AG04449 (cell line): ENCODE measurements at regions not wholly inside any gene's neighbourhood (a gene's known extent, or its start where the extent isn't known, plus 50 kb on each side); places are given as distances from the start of the nearest gene placed in this dataset.

Source experiments
- CTCF ChIA-PET: fragments of 350-600 bp; formaldehyde crosslinking; extraction: SDS; loops from one replicate; lab custom pipeline; 2021; ENCODE audit warnings: antibody characterized with exemption; lab: Yijun Ruan, JAX
- POLR2A ChIA-PET: fragments of 400-600, 350-600 bp; formaldehyde crosslinking; extraction: SDS; loops from one replicate; lab custom pipeline; 2020; ENCODE audit warnings: antibody characterized with exemption, inconsistent platforms; lab: Yijun Ruan, JAX
- DNase-seq: peaks from one replicate; pipeline ENCODE4 v3.0.0-alpha.2; 2010; ENCODE audit warnings: low read depth, low spot score
- H3K4me3 ChIP-seq: 2 replicates; pipeline ENCODE4 v1.5.1; 2011; ENCODE audit warnings: low read depth, mild to moderate bottlenecking, control low read depth, low read length
- TF ChIP-seq, protein P1 (sequence below): IDR thresholded peaks from one replicate; pipeline ENCODE4 v1.5.1; 2011; ENCODE audit warnings: mild to moderate bottlenecking, moderate library complexity, low read length, control low read depth, inconsistent platforms; ENCODE audit not compliant: insufficient read depth; ENCODE audit errors: missing control alignments

DNA sequence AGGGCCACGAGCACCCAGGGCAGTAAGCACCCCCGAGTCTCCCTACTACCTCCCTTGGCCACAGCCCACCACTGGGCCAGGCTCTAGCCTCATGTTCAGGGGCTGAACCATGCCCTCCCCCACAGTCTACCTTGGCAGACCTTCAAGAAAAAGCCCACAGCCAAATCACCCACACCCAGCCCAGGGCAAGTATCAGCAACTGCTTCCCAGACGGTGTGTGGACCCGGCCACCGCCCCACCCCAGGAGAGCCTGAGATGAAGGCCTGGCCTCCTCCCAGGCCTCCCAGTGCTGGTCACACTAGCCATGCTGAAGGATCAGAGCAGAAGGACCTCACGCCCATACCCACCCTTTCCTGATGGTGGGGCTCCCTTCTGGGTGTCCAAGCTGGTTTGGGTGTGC, 92.0 kb upstream of the LINGO1 start:
- no peak overlapping the region for H3K4me3 ChIP-seq
- ChIA-PET CTCF (no interaction called here), POLR2A (no interaction called here)
- no peak for DNase-seq
- TF ChIP-seq, protein P1, sequence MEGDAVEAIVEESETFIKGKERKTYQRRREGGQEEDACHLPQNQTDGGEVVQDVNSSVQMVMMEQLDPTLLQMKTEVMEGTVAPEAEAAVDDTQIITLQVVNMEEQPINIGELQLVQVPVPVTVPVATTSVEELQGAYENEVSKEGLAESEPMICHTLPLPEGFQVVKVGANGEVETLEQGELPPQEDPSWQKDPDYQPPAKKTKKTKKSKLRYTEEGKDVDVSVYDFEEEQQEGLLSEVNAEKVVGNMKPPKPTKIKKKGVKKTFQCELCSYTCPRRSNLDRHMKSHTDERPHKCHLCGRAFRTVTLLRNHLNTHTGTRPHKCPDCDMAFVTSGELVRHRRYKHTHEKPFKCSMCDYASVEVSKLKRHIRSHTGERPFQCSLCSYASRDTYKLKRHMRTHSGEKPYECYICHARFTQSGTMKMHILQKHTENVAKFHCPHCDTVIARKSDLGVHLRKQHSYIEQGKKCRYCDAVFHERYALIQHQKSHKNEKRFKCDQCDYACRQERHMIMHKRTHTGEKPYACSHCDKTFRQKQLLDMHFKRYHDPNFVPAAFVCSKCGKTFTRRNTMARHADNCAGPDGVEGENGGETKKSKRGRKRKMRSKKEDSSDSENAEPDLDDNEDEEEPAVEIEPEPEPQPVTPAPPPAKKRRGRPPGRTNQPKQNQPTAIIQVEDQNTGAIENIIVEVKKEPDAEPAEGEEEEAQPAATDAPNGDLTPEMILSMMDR = no peak

DNA sequence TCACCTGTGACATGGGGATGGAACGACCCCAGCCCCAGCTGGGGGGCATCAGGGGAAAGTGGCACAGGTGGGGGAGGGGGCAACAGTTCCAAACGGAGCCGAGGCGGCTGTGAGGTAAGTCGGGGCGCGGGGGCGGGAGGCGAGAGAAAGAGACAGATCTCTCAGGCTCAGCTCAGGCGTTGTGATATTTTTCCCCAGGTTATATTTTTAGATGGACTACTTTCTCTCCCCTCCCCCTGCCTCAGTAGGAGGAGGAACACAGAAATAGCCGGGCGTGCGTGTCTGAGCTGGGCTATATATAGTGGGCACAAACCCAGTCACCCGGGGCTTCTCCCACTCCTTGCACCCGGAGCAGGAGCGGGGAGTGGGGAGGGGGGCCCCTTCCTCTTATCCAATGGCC, 91.0 kb upstream of the LINGO1 start:
- no peak overlapping the region for H3K4me3 ChIP-seq
- ChIA-PET CTCF (no interaction called here), POLR2A (no interaction called here)
- TF ChIP-seq, protein P1 = no peak
- no peak for DNase-seq

DNA sequence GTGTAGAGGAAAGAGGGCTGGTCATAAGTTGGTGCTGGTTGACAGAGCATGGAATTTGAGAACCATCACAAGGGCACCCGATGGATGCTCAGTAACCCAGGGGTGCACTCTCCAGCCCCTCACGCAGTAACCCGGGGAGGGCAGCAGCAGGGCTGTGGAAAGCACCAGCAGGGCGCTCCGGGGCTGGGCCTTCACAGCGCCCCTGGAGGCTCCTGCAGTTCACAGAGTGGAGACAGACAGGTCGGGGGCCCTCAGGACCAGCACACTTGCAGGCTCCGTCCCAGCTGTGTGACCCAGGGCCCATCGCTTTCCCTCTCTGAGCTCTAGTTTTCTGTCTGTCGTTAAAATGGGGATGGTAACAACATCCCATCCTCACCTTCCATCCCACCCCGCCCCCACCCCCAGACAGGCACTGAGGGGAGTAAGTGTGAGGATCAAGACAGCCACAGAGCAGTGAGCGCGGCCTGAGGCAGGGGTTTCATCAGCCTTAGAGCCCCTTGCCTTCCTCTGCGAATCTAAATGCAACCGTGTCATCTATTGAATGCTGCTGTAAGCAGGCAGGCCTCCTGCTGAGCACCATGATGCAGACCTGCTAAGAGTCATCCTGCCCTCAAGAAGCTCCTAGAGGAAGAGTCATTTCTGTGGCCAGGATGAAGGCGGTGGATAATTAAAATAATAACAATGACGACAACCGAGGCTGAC, 90.2 kb upstream of the LINGO1 start:
- TF ChIP-seq, protein P1 = no peak
- POLR2A ChIA-PET = no interaction called here
- CTCF ChIA-PET = no interaction called here
- no peak overlapping the region for H3K4me3 ChIP-seq
- no peak for DNase-seq

DNA sequence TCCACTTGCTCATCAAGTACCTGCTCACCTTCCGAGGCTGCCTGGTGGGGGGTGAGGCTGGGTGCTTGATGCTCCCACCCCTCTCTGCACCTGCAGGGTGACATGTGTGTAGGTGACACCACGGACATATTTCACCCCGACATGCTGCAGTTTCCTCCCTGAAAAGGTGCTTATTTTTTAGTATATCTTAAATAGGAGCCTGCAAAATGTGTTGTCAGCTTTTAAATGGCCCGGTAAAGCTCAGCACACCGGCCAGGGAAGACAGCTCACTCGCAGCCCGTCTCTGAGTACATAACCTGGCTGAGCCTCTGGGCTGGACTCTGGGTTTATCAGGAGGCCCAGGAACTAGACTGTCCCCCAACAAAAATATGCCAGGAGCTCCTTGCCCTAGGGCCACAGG, 89.3 kb upstream of the LINGO1 start:
- TF ChIP-seq, protein P1 = no peak
- ChIA-PET CTCF (no interaction called here), POLR2A (no interaction called here)
- no peak for DNase-seq
- H3K4me3 ChIP-seq = no peak overlapping the region

GRCh38 chr15:77720655-77721054, 87.9 kb upstream of the LINGO1 start:
- ChIA-PET CTCF (interaction anchor here (1.2 kb wide), 1 partner anchor 100 kb away, joined by 3 read pairs; no protein-coding TSS in a partner anchor), POLR2A (no interaction called here)
- TF ChIP-seq, protein P1 = no peak
- DNase-seq = no peak
- no peak overlapping the region for H3K4me3 ChIP-seq

DNA sequence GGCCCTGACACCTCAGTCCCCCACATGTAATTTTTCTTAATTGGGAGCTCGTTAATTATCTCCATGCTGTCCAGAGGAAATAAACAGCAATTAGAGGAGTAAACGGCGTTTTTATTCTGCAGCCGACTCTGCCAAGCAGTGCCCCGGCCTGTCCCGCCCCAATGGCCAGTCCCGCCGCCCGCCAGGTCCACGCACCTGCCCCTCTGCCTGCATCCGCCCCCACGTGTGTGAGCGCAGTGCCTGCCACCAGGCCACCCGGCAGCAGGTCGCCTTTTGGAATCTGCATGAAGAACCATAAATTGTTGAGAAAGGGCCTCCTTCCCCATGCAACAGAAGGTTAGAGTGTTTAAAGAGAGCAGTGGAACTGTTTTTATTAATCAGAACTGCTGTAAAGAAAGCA, 87.5 kb upstream of the LINGO1 start:
- CTCF ChIA-PET = no interaction called here
- no peak for DNase-seq
- no peak overlapping the region for H3K4me3 ChIP-seq
- POLR2A ChIA-PET = no interaction called here
- TF ChIP-seq, protein P1 = no peak
